Neural progenitor cell (in vitro differentiated cells): ENCODE measurements at regions not wholly inside any gene's neighbourhood (a gene's known extent, or its start where the extent isn't known, plus 50 kb on each side); places are given as distances from the start of the nearest gene placed in this dataset.
"Not testable (repeated sequence)": the region's sequence is repeated elsewhere in the genome, so short reads cannot be mapped to it uniquely, and the experiment has no call there.

Source experiments
- DNase-seq: peaks from one replicate; pipeline ENCODE4 v3.0.0-alpha.2; 2016; ENCODE audit warnings: low spot score
- H2AFZ ChIP-seq: fragments of 200-600 bp; sonication (generic); replicated peaks from 2 replicates; pipeline ENCODE4 v1.6.1; 2016; ENCODE audit warnings: antibody characterized with exemption
- H3F3A ChIP-seq: fragments of 200-600 bp; sonication (generic); 2 replicates; pipeline ENCODE4 v1.6.1; 2016; ENCODE audit warnings: antibody characterized with exemption, low read depth
- H3K27ac ChIP-seq: fragments of 200-600 bp; sonication (generic); 2 replicates; pipeline ENCODE4 v1.5.1; 2016; ENCODE audit warnings: mild to moderate bottlenecking
- H3K27me3 ChIP-seq: fragments of 200-600 bp; sonication (generic); 2 replicates; pipeline ENCODE4 v1.6.1; 2016; ENCODE audit warnings: mild to moderate bottlenecking, moderate library complexity
- H3K36me3 ChIP-seq: fragments of 200-600 bp; sonication (generic); 2 replicates; pipeline ENCODE4 v1.5.1; 2016
- H3K4me1 ChIP-seq: fragments of 200-600 bp; sonication (generic); 2 replicates; pipeline ENCODE4 v1.6.1; 2016; ENCODE audit warnings: mixed run types
- H3K4me2 ChIP-seq: fragments of 200-600 bp; sonication (generic); 2 replicates; pipeline ENCODE4 v1.6.1; 2016
- H3K4me3 ChIP-seq: fragments of 200-600 bp; sonication (generic); 2 replicates; pipeline ENCODE4 v1.5.1; 2016
- H3K79me2 ChIP-seq: fragments of 200-600 bp; sonication (generic); 2 replicates; pipeline ENCODE4 v1.6.1; 2016; ENCODE audit warnings: low read depth
- H3K9ac ChIP-seq: fragments of 200-600 bp; sonication (generic); 2 replicates; pipeline ENCODE4 v1.6.1; 2016
- H3K9me3 ChIP-seq: fragments of 200-600 bp; sonication (generic); 2 replicates; pipeline ENCODE4 v1.5.1; 2016; ENCODE audit warnings: low read depth
- H4K20me1 ChIP-seq: fragments of 200-600 bp; sonication (generic); 2 replicates; pipeline ENCODE4 v1.6.1; 2016; ENCODE audit warnings: low read depth
- H3K27ac Mint-ChIP-seq: 3 replicates; pipeline ENCODE4 v1.8.0; 2021; ENCODE audit warnings: mixed read lengths
- H3K27me3 Mint-ChIP-seq: 2 replicates; pipeline ENCODE4 v1.8.0; 2022; ENCODE audit warnings: low read depth, mild to moderate bottlenecking, inconsistent platforms, moderate library complexity, mixed read lengths; ENCODE audit not compliant: insufficient read depth
- H3K36me3 Mint-ChIP-seq: 3 replicates; pipeline ENCODE4 v1.8.0; 2021; ENCODE audit warnings: mixed read lengths
- H3K4me1 Mint-ChIP-seq: 3 replicates; pipeline ENCODE4 v1.8.0; 2021; ENCODE audit warnings: mixed read lengths
- H3K4me3 Mint-ChIP-seq: 3 replicates; pipeline ENCODE4 v1.8.0; 2021; ENCODE audit warnings: mild to moderate bottlenecking, moderate library complexity, mixed read lengths
- H3K9me3 Mint-ChIP-seq: 3 replicates; pipeline ENCODE4 v1.8.0; 2020; ENCODE audit warnings: mixed read lengths
- CTCF ChIP-seq: fragments of 200-600 bp; sonication (generic); IDR thresholded peaks from 2 replicates; pipeline ENCODE4 v1.5.1; 2017; ENCODE audit warnings: antibody characterized with exemption, mild to moderate bottlenecking
- EZH2 ChIP-seq: fragments of 200-600 bp; sonication (generic); IDR thresholded peaks from 2 replicates; pipeline ENCODE4 v1.6.1; 2017; ENCODE audit warnings: antibody characterized with exemption, mild to moderate bottlenecking, moderate library complexity
- EZH2phosphoT487 ChIP-seq: fragments of 200-600 bp; sonication (generic); IDR thresholded peaks from 2 replicates; pipeline ENCODE4 v1.6.1; 2017; ENCODE audit warnings: antibody characterized with exemption

GRCh38 chr1:238380167-238380566 is 489.4 kb upstream of the ZP4 start:
- no peak overlapping the region for H3K4me2 ChIP-seq
- H3K27ac Mint-ChIP-seq = no peak overlapping the region
- no peak overlapping the region for H3K27ac ChIP-seq

GRCh38 chr1:238379446-238379845 is 488.7 kb upstream of the ZP4 start:
- H3K9me3 ChIP-seq, H3K27ac ChIP-seq, H2AFZ ChIP-seq, H4K20me1 ChIP-seq, DNase-seq, H3K9me3 Mint-ChIP-seq, H3K36me3 Mint-ChIP-seq, H3K79me2 ChIP-seq, H3K36me3 ChIP-seq, H3K27me3 ChIP-seq, H3K9ac ChIP-seq, H3K4me1 Mint-ChIP-seq, H3K27ac Mint-ChIP-seq, H3K4me3 Mint-ChIP-seq, H3K4me3 ChIP-seq, H3K27me3 Mint-ChIP-seq, H3K4me2 ChIP-seq: not testable (repeated sequence)
- H3K4me1 ChIP-seq = peaks cover 16% of the 10 kb centered on the region
- H3F3A ChIP-seq = peaks cover 14% of the 10 kb centered on the region

More at GRCh38 chr1:238380167-238380566, 489.4 kb upstream of the ZP4 start:
- no peak overlapping the region for H3K9ac ChIP-seq
- no peak overlapping the region for H2AFZ ChIP-seq
- H3F3A ChIP-seq = peaks cover 14% of the 10 kb centered on the region
- H3K36me3 ChIP-seq = no peaks in the 10 kb centered on the region
- H3K4me3 Mint-ChIP-seq = no peak overlapping the region
- DNase-seq = no peak
- H3K9me3 Mint-ChIP-seq = peaks cover 5% of the 10 kb centered on the region
- no peaks in the 10 kb centered on the region for H3K27me3 ChIP-seq
- H3K79me2 ChIP-seq = no peaks in the 10 kb centered on the region
- H3K4me1 ChIP-seq = peaks cover 16% of the 10 kb centered on the region
- no peak overlapping the region for H3K4me3 ChIP-seq
- no peaks in the 10 kb centered on the region for H3K36me3 Mint-ChIP-seq
- TF ChIP-seq EZH2phosphoT487 = no peak
- TF ChIP-seq EZH2 = no peak
- TF ChIP-seq CTCF = no peak
- no peaks in the 10 kb centered on the region for H4K20me1 ChIP-seq
- H3K27me3 Mint-ChIP-seq = peaks cover 3% of the 10 kb centered on the region
- H3K9me3 ChIP-seq = no peaks in the 10 kb centered on the region
- peaks cover 4% of the 10 kb centered on the region for H3K4me1 Mint-ChIP-seq

- no peak overlapping the region for H3K4me3 ChIP-seq
- TF ChIP-seq EZH2phosphoT487 (no peak), CTCF (no peak), EZH2 (no peak)
- no peaks in the 10 kb centered on the region for H3K27me3 ChIP-seq
- no peak overlapping the region for H3K27ac Mint-ChIP-seq
- H3K36me3 ChIP-seq = no peaks in the 10 kb centered on the region
- H3K4me1 Mint-ChIP-seq = peaks cover 8% of the 10 kb centered on the region
- H3F3A ChIP-seq = peaks cover 14% of the 10 kb centered on the region
- no peaks in the 10 kb centered on the region for H4K20me1 ChIP-seq
- H3K4me2 ChIP-seq = peak overlapping the region; percentile 24
- H3K9me3 ChIP-seq = no peaks in the 10 kb centered on the region
- H3K36me3 Mint-ChIP-seq = no peaks in the 10 kb centered on the region
- H3K27ac ChIP-seq = no peak overlapping the region
- H3K4me1 ChIP-seq = peaks cover 16% of the 10 kb centered on the region
- H2AFZ ChIP-seq = peak overlapping the region; percentile 13
- H3K9me3 Mint-ChIP-seq = peaks cover 3% of the 10 kb centered on the region
- no peak overlapping the region for H3K4me3 Mint-ChIP-seq
- H3K27me3 Mint-ChIP-seq = peaks cover 4% of the 10 kb centered on the region
- H3K9ac ChIP-seq = no peak overlapping the region
- H3K79me2 ChIP-seq = no peaks in the 10 kb centered on the region
- peak; percentile 26 for DNase-seq
These were observed 486.7 kb upstream of the ZP4 start for GRCh38 chr1:238377280-238377919.

- Histone ChIP-seq H3K4me3 (no peak overlapping the region), H3K36me3 (no peaks in the 10 kb centered on the region), H3K9me3 (no peaks in the 10 kb centered on the region), H3K79me2 (no peaks in the 10 kb centered on the region), H3F3A (no peaks in the 10 kb centered on the region), H2AFZ (no peak overlapping the region), H3K27me3 (no peaks in the 10 kb centered on the region), H3K4me2 (no peak overlapping the region), H3K4me1 (no peaks in the 10 kb centered on the region), H3K9ac (no peak overlapping the region), H3K27ac (no peak overlapping the region), H4K20me1 (no peaks in the 10 kb centered on the region)
- Mint-ChIP-seq H3K27ac (no peak overlapping the region), H3K9me3 (peaks cover 13% of the 10 kb centered on the region), H3K4me3 (no peak overlapping the region), H3K4me1 (peaks cover 3% of the 10 kb centered on the region), H3K27me3 (peaks cover 4% of the 10 kb centered on the region), H3K36me3 (no peaks in the 10 kb centered on the region)
- TF ChIP-seq EZH2phosphoT487 (no peak), CTCF (no peak), EZH2 (no peak)
- DNase-seq = no peak
These were observed 479.9 kb upstream of the ZP4 start for GRCh38 chr1:238370599-238370998.
